HepG2 (cell line): ENCODE measurements at regions not wholly inside any gene's neighbourhood (a gene's known extent, or its start where the extent isn't known, plus 50 kb on each side); places are given as distances from the start of the nearest gene placed in this dataset.

Experiments
- ELF4 ChIP-seq: sonication (generic); formaldehyde crosslinking; IDR thresholded peaks from 2 replicates; pipeline ENCODE4 v1.5.0; 2020; ENCODE audit warnings: missing genetic modification reagents, mild to moderate bottlenecking, moderate library complexity, borderline replicate concordance
- FOXK2 ChIP-seq: fragments of 450-650 bp; IDR thresholded peaks from 2 replicates; pipeline ENCODE4 v1.6.1; 2016
- HOMEZ ChIP-seq: IDR thresholded peaks from 2 replicates; pipeline ENCODE4 v1.6.1; 2016; ENCODE audit warnings: low read depth
- IRF2 ChIP-seq: IDR thresholded peaks from 2 replicates; pipeline ENCODE4 v1.6.1; 2018; ENCODE audit warnings: missing genetic modification reagents, missing compliant biosample characterization
- MAFK ChIP-seq, 2 experiments: IDR thresholded peaks in 1 of 2; conservative IDR thresholded peaks in 1 of 2; 2 replicates each; pipeline ENCODE4 v1.6.1; 2011; ENCODE audit warnings: improper control_type of control experiment in 2 of 2, low read length in 2 of 2
- SIN3A ChIP-seq: IDR thresholded peaks from 2 replicates; pipeline ENCODE4 v1.6.1; 2011; ENCODE audit warnings: low read depth, mild to moderate bottlenecking, control low read depth, low read length, borderline replicate concordance
- SMC3 ChIP-seq: IDR thresholded peaks from 2 replicates; pipeline ENCODE4 v1.6.1; 2011; ENCODE audit warnings: low read length, improper control_type of control experiment
- USF2 ChIP-seq, 2 experiments: sonication (generic) in 1 of 2; formaldehyde crosslinking in 1 of 2; IDR thresholded peaks; 2 replicates each; pipeline versions ENCODE4 v1.5.1 to v1.6.1; 2011 to 2020; ENCODE audit warnings: borderline replicate concordance in 1 of 2, low read depth in 1 of 2, low read length in 1 of 2, mild to moderate bottlenecking in 1 of 2, missing genetic modification reagents in 1 of 2, moderate library complexity in 1 of 2
- ZNF333 ChIP-seq: sonication (generic); formaldehyde crosslinking; IDR thresholded peaks from 2 replicates; pipeline ENCODE4 v1.4.0; 2020; ENCODE audit warnings: mild to moderate bottlenecking, missing genetic modification reagents, borderline replicate concordance

- TF ChIP-seq FOXK2 = no peak
- no peak for TF ChIP-seq USF2 (IDR thresholded peaks at IDR 0.05; ENCODE audit: low read depth, low read length)
- TF ChIP-seq USF2 (CRISPR knock-in tag; IDR thresholded peaks at IDR 0.05; ENCODE audit: borderline replicate concordance) = no peak
- no peak for TF ChIP-seq MAFK (conservative IDR thresholded peaks at IDR 0.05 in 1 of 2, IDR thresholded peaks at IDR 0.05 in 1 of 2; ENCODE audit: low read length in 2 of 2)
- no peak for TF ChIP-seq ELF4 (CRISPR knock-in tag)
- no peak for TF ChIP-seq HOMEZ
- TF ChIP-seq ZNF333 (CRISPR knock-in tag) = no peak
- no peak for TF ChIP-seq SIN3A
- no peak for TF ChIP-seq IRF2 (CRISPR knock-in tag)
- TF ChIP-seq SMC3 = no peak
Measured at GRCh38 chr9:135415586-135415985, 64.0 kb upstream of the PPP1R26 start.
